Dermis microvascular lymphatic vessel endothelial cell (primary cell): ENCODE measurements at regions not wholly inside any gene's neighbourhood (a gene's known extent, or its start where the extent isn't known, plus 50 kb on each side); places are given as distances from the start of the nearest gene placed in this dataset.
A peak's percentile ranks its signal among the peaks of the same experiment; 100 is the strongest.

Experiments
- DNase-seq, 2 donors: peaks; one replicate each; pipeline versions ENCODE4 v3.0.0 to v3.0.0-alpha.2; 2010; ENCODE audit warnings: low read depth in 2 of 2

DNA sequence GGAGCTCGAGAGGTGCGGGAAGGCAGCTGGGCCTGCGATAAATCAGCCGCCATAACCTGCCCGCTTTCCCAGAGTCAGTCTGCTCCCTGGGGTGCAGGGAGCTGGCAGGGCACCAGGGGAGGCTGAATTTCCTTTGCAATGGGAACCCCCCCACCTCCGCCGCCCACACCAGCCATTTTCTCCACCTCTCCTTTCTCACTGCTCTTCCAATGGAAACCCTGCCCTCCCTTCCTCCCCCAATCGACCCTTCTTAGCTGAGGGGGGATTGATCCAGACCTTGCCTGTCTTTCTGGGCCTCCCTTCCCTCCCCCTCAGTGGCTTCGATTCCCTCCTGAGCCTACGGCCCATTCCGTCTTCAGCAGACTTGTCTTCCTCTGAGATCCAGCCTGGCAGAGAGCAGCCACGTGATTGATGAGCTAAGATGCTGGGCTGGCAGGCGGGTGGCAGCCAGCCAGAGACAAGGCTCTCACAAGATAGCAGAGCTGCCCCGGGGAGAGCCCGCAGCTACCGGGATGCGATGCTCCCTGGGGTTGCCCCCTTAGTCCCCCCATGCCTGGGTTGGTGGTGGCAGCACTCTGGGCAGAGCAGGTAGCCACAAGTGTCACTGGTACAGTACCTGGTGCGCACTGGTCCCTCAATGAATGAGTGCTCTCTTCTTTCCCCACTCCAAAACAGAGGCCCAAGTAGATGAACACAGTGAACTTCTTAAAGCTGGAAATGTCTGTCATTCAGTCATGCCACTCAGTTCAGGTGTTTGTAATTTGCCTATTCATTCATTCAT lies 53.7 kb upstream of the FABP6 start:
- no peak for DNase-seq

DNA sequence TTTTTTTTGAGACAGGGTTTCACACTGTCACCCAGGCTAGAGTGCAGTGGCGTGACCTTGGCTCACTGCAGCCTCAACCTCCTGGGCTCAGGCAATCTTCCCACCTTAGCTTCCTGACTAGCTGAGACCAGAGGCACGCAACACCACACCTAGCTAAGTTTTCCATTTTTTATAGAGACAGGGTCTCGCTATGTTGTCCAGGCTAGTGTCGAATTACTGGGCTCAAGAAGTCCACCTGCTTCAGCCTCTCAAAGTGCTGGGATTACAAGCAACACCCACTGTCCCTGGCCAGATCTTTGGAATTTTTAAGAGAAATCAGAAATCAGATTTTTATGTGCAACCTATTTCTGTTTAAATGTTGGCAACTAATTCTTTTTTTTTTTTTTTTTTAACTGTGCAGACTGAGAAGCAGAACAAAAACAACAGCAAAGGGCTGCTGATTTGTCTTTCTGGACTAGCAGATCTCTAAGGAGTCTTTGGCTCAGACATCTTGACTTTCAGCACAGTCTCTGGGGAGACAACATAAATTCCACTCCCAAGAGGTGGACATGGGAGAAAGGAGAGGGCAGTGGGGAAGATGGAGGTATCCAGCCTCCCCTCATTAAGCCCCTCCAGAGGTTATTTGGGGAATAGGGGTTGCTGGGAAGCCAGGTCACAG lies 54.4 kb upstream of the FABP6 start:
- no peak for DNase-seq

DNA sequence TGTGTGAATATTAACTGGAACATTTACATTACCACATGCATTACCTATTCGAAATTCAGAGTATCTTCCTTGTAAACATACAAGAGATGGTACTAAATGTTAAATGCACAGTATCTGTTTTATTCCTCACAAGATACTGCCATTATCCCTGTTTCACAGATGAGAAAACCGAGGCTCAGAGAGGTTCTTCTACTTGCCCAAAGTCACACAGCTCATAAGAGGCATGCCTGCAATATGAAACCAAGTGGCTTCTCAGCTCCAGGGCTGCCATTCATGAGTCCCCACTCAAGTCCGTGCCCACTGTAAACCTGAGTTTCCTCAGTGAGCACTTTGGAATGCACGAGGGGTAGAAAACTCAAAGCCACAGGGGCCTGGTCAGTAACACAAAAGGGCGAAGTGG lies 55.0 kb upstream of the FABP6 start:
- DNase-seq: no peak

DNA sequence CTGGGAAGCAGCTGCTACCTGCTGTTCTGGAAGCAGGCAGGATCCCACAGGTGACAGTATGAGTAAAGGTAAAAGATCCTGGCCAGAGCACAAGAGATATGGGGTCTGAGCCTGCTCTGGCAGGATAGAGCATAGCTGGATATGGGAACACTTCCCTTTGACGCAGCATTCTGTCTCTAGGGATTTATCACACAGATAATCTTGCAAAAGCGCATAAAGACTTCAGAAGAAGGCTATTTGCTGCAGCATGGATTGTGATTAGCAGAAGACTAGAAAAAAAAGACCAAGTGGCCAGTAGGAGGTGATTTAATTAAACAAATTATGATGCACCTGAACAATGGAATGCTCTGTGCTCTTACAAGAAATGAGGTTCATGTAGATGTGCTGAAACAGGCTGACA lies 52.4 kb upstream of the PWWP2A start:
- DNase-seq: no peak

DNA sequence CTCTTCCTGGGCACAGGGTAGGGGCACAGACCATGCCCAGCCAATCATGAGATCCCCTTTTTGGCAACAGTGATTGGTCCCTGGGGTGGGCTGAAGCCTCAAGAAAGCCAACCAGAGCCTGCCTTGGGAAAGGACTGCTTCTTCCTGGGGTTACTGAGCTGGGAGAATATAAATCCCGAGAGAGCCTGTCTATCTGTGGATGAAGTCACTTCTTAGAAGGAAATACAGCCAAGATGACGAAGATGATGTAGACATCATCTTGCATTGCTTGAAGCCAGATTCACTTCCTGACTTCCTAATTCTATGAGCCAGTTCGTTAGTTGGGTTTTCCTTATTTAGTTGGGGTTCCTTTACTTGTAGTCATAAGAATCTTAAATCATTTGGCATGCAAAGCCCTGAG lies 50.1 kb upstream of the PWWP2A start:
- peak in 1 of 2 donors; percentile 58 for DNase-seq
